Prostate gland (tissue), 2 donors: ENCODE measurements at regions not wholly inside any gene's neighbourhood (a gene's known extent, or its start where the extent isn't known, plus 50 kb on each side); places are given as distances from the start of the nearest gene placed in this dataset.
"Not testable (repeated sequence)": the region's sequence is repeated elsewhere in the genome, so short reads cannot be mapped to it uniquely, and the experiment has no call there.

ENCODE experiments used
- DNase-seq: peaks from one replicate; pipeline ENCODE4 v3.0.0-alpha.2; 2019; ENCODE audit warnings: low spot score
- H3K27ac ChIP-seq, 2 donors: fragments of 200-600 bp; sonication (generic); 2 replicates each; pipeline ENCODE4 v1.5.1; 2017 to 2019
- H3K27me3 ChIP-seq: fragments of 200-600 bp; sonication (generic); replicated peaks from 2 replicates; pipeline ENCODE4 v1.5.1; 2019; ENCODE audit not compliant: insufficient read depth
- H3K36me3 ChIP-seq, 2 donors: fragments of 200-600 bp; sonication (generic); 1 replicate in 1 of 2; 2 replicates in 1 of 2; pipeline versions ENCODE4 v1.5.1 to v1.8.1; 2017 to 2019
- H3K4me1 ChIP-seq: fragments of 200-600 bp; sonication (generic); replicated peaks from 2 replicates; pipeline ENCODE4 v1.5.1; 2019
- H3K4me3 ChIP-seq, 2 donors: fragments of 200-600 bp; sonication (generic); 2 replicates each; pipeline ENCODE4 v1.5.1; 2017 to 2019
- H3K9me3 ChIP-seq: fragments of 200-600 bp; sonication (generic); 2 replicates; pipeline ENCODE4 v1.5.1; 2017
- CTCF ChIP-seq, 4 experiments: fragments of 200-600 bp in 2 of 4; fragments of 450-650 bp in 2 of 4; sonication (generic) in 2 of 4; IDR thresholded peaks; 1 replicate in 3 of 4; 2 replicates in 1 of 4; pipeline ENCODE4 v1.5.1; 2016 to 2019; ENCODE audit warnings: antibody characterized with exemption in 4 of 4, mild to moderate bottlenecking in 2 of 4, moderate library complexity in 2 of 4
- POLR2A ChIP-seq: fragments of 450-650 bp; IDR thresholded peaks from one replicate; pipeline ENCODE4 v1.6.1; 2016; ENCODE audit warnings: antibody characterized with exemption, mild to moderate bottlenecking
- POLR2AphosphoS5 ChIP-seq: sonication (generic); formaldehyde crosslinking; IDR thresholded peaks from one replicate; pipeline ENCODE4 v1.6.1; 2017; ENCODE audit warnings: antibody characterized with exemption
- WGBS: methylation state at CpG from one replicate; pipeline ENCODE4 v1.1.5; 2018; 5-methylcytosine and 5-hydroxymethylcytosine counted together
- intact Hi-C: fragments of 100-400 bp; cut with DNase I; formaldehyde crosslinking; loops from one replicate; pipeline ENCODE4 v1.14.2; 2022

GRCh38 chr7:10646194-10646593 lies 327.5 kb upstream of the PHF14 start:
- DNase-seq: no peak
- intact Hi-C loops: no loop called here
- Histone ChIP-seq H3K9me3 (no peaks in the 10 kb centered on the region), H3K27me3 (no peaks in the 10 kb centered on the region), H3K27ac (no peak overlapping the region), H3K4me3 (no peak overlapping the region), H3K4me1 (no peaks in the 10 kb centered on the region), H3K36me3 (no peaks in the 10 kb centered on the region)
- TF ChIP-seq POLR2A (no peak), CTCF (IDR thresholded peaks at IDR 0.05) (no peak)
- WGBS: 42% methylated on average over 5 of the region's 5 CpGs

- no peak overlapping the region for H3K27ac ChIP-seq
- 90% methylated on average over 5 of the region's 5 CpGs for WGBS
- H3K27me3 ChIP-seq: no peaks in the 10 kb centered on the region
- no peaks in the 10 kb centered on the region for H3K9me3 ChIP-seq
- H3K36me3 ChIP-seq: no peaks in the 10 kb centered on the region
- intact Hi-C loops: no loop called here
- H3K4me3 ChIP-seq: no peak overlapping the region
- TF ChIP-seq POLR2A (no peak), CTCF (IDR thresholded peaks at IDR 0.05) (no peak), POLR2AphosphoS5 (no peak)
- no peaks in the 10 kb centered on the region for H3K4me1 ChIP-seq
- DNase-seq: no peak
These were observed 325.4 kb upstream of the PHF14 start for GRCh38 chr7:10648289-10648688.

GRCh38 chr7:10649120-10649519 lies 324.6 kb upstream of the PHF14 start:
- H3K9me3 ChIP-seq, H3K27me3 ChIP-seq, H3K27ac ChIP-seq, DNase-seq, H3K4me3 ChIP-seq, H3K4me1 ChIP-seq, intact Hi-C loops, H3K36me3 ChIP-seq: not testable (repeated sequence)
- 79% methylated on average over 7 of the region's 7 CpGs for WGBS

DNA sequence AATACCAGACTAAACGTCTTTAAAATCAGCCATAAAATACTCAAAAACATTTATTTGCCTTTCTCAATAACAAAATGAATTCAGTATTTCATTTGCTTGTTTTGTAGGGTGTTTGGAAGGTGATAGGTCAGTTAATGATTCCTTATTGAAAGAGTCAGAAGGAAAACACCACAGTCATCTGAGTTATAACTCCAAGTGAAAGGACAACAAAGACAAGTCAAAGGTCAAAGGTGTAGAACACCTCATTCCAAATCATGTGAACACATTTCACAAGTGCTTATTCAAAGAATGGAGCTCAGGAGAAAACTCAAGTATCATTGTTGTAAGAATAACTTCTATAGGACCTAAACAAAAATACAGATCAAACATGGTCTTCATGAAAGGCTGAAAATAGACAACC lies 318.6 kb upstream of the PHF14 start:
- Histone ChIP-seq H3K27me3 (no peaks in the 10 kb centered on the region), H3K36me3 (no peaks in the 10 kb centered on the region), H3K4me3 (no peak overlapping the region), H3K4me1 (no peaks in the 10 kb centered on the region), H3K9me3 (no peaks in the 10 kb centered on the region), H3K27ac (no peak overlapping the region)
- intact Hi-C loops: no loop called here
- WGBS: 35% methylated on average over 1 of the region's 1 CpG
- TF ChIP-seq POLR2AphosphoS5 (no peak), POLR2A (no peak), CTCF (IDR thresholded peaks at IDR 0.05) (no peak)
- DNase-seq: no peak

DNA sequence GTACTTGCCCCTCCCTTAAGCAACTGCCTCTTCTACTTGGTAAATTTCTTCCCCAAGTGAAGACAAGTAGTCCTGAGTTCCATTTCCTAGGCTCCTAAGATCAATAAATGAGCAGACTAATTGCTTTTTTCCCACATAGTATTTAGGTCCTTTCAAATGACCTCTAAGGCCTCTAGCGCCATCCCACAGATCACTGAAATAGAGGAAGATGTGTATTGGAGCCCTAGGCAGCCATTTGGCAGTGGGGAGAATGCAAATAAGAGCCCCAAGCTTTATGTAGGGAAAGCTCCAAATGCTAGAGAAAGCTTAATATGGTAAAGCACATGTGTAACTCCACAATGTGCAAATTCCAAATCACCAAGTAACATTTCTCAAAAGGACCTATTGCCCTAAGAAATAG lies 316.5 kb upstream of the PHF14 start:
- TF ChIP-seq POLR2AphosphoS5 (no peak), POLR2A (no peak), CTCF (IDR thresholded peaks at IDR 0.05) (no peak)
- no peak overlapping the region for H3K4me3 ChIP-seq
- no peaks in the 10 kb centered on the region for H3K27me3 ChIP-seq
- DNase-seq: no peak
- H3K9me3 ChIP-seq: no peaks in the 10 kb centered on the region
- 67% methylated on average over 1 of the region's 1 CpG for WGBS
- H3K27ac ChIP-seq: no peak overlapping the region
- H3K4me1 ChIP-seq: no peaks in the 10 kb centered on the region
- intact Hi-C loops: no loop called here
- H3K36me3 ChIP-seq: no peaks in the 10 kb centered on the region

- no peaks in the 10 kb centered on the region for H3K36me3 ChIP-seq
- H3K27ac ChIP-seq: no peak overlapping the region
- no peak for TF ChIP-seq POLR2A
- TF ChIP-seq POLR2AphosphoS5: no peak
- TF ChIP-seq CTCF (IDR thresholded peaks at IDR 0.05): no peak
- intact Hi-C loops: no loop called here
- H3K4me3 ChIP-seq: no peak overlapping the region
- no peak for DNase-seq
- no peaks in the 10 kb centered on the region for H3K4me1 ChIP-seq
- H3K27me3 ChIP-seq: no peaks in the 10 kb centered on the region
- no peaks in the 10 kb centered on the region for H3K9me3 ChIP-seq
These were observed 315.8 kb upstream of the PHF14 start for GRCh38 chr7:10657837-10658236.
